ENCODE measurements at regions not wholly inside any gene's neighbourhood (a gene's known extent, or its start where the extent isn't known, plus 50 kb on each side); places are given as distances from the start of the nearest gene placed in this dataset.

DNA sequence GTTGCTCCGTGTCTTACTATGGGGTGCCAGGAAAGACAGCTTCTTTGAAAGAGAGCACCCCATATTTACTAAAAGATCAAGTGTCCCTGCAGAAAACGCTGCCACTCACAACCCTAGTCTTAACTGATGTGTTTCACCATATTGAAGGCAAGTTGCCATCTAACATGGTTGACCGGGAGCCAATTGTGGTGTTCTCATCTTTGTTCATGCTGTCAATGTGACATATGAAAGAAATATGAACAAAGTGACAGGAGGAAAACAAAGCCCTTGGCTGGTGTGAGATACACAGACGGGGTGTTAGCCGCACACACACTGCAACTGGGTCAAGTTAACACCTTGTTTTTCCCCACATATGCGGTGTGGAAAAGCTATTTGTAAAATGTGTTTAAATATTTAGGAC lies 122.3 kb upstream of the NEBL start:
- no peaks in the 10 kb centered on the region for H3K36me3 ChIP-seq (ENCODE audit: low read depth, missing control alignments)
- H3K4me3 ChIP-seq = no peak overlapping the region
- H3K4me1 ChIP-seq = no peaks in the 10 kb centered on the region
- intact Hi-C loops (cut with DNase I; ENCODE audit: low total_unique reads) = no loop called here
- H3K9me3 ChIP-seq = no peaks in the 10 kb centered on the region
- TF ChIP-seq POLR2A (IDR thresholded peaks at IDR 0.05) = no peak
- TF ChIP-seq, protein P1, sequence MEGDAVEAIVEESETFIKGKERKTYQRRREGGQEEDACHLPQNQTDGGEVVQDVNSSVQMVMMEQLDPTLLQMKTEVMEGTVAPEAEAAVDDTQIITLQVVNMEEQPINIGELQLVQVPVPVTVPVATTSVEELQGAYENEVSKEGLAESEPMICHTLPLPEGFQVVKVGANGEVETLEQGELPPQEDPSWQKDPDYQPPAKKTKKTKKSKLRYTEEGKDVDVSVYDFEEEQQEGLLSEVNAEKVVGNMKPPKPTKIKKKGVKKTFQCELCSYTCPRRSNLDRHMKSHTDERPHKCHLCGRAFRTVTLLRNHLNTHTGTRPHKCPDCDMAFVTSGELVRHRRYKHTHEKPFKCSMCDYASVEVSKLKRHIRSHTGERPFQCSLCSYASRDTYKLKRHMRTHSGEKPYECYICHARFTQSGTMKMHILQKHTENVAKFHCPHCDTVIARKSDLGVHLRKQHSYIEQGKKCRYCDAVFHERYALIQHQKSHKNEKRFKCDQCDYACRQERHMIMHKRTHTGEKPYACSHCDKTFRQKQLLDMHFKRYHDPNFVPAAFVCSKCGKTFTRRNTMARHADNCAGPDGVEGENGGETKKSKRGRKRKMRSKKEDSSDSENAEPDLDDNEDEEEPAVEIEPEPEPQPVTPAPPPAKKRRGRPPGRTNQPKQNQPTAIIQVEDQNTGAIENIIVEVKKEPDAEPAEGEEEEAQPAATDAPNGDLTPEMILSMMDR (IDR thresholded peaks at IDR 0.05) = no peak
- no peaks in the 10 kb centered on the region for H3K27me3 ChIP-seq
- 92 to 96% methylated on average over 6 of the region's 6 CpGs for WGBS, 2 donors
- no peak for DNase-seq
- no peak overlapping the region for H3K27ac ChIP-seq

- Histone ChIP-seq H3K27ac (no peak overlapping the region), H3K27me3 (no peaks in the 10 kb centered on the region), H3K36me3 (ENCODE audit: low read depth, missing control alignments) (no peaks in the 10 kb centered on the region), H3K9me3 (no peaks in the 10 kb centered on the region), H3K4me1 (no peaks in the 10 kb centered on the region), H3K4me3 (no peak overlapping the region)
- WGBS, 2 donors = 66 to 74% methylated on average over 4 of the region's 4 CpGs
- TF ChIP-seq, protein P1 (IDR thresholded peaks at IDR 0.05) = no peak
- no peak for TF ChIP-seq POLR2A (IDR thresholded peaks at IDR 0.05)
- DNase-seq = no peak
- intact Hi-C loops (cut with DNase I; ENCODE audit: low total_unique reads) = no loop called here
Measured at GRCh38 chr10:21015851-21016250, 118.7 kb upstream of the NEBL start.

DNA sequence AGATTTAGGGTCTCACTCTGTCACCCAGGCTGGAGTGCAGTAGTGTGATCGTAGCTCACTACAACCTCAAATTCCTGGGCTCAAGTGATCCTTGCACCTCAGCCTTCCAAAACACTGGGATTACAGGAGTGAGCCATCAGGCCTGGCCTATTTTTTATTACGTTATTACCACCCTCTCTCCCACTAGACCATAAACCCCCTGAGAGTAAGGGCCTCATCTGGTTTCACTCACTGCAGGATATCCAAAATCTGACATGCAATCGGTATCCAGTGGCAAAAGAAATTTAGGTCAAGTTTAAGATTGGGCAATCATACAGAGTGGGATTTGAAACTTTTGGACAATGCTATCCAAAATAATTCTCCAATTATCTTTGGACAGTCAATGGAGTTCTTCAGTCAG lies 117.0 kb upstream of the NEBL start:
- H3K4me3 ChIP-seq = no peak overlapping the region
- intact Hi-C loops (cut with DNase I; ENCODE audit: low total_unique reads) = no loop called here
- H3K9me3 ChIP-seq = no peaks in the 10 kb centered on the region
- TF ChIP-seq, protein P1 (IDR thresholded peaks at IDR 0.05) = no peak
- TF ChIP-seq POLR2A (IDR thresholded peaks at IDR 0.05) = no peak
- WGBS, 2 donors = 89 to 98% methylated on average over 3 of the region's 3 CpGs
- DNase-seq = no peak
- H3K36me3 ChIP-seq (ENCODE audit: low read depth, missing control alignments) = no peaks in the 10 kb centered on the region
- no peaks in the 10 kb centered on the region for H3K4me1 ChIP-seq
- H3K27ac ChIP-seq = no peak overlapping the region
- no peaks in the 10 kb centered on the region for H3K27me3 ChIP-seq

GRCh38 chr10:21011433-21012018 lies 114.4 kb upstream of the NEBL start:
- no peak for DNase-seq
- intact Hi-C loops (cut with DNase I; ENCODE audit: low total_unique reads) = no loop called here
- Histone ChIP-seq H3K4me1 (no peaks in the 10 kb centered on the region), H3K36me3 (ENCODE audit: low read depth, missing control alignments) (no peaks in the 10 kb centered on the region), H3K27me3 (no peaks in the 10 kb centered on the region), H3K9me3 (no peaks in the 10 kb centered on the region), H3K27ac (no peak overlapping the region), H3K4me3 (no peak overlapping the region)
- 91 to 92% methylated on average over 4 of the region's 4 CpGs for WGBS, 2 donors
- TF ChIP-seq, protein P1 (IDR thresholded peaks at IDR 0.05) = no peak
- TF ChIP-seq POLR2A (IDR thresholded peaks at IDR 0.05) = no peak

DNA sequence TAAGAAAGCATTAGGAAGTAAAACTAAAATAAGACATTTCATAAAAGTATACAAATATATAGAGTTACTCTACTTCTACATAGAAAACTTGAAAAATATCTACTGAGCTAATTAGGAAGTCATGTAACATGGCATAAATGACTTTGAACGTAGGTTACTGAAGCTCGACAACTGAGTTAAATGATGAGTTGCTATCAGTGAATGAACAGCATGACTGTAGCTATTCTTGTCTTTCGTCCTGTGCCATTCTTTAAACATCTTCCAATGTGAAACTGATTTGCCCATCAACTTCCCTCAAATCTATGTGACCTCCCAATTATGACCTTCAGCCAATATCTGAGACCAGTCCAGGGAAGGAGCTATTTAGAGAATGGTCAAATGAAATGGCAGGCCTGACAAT lies 113.5 kb upstream of the NEBL start:
- WGBS, 2 donors = 89 to 91% methylated on average over 3 of the region's 3 CpGs
- intact Hi-C loops (cut with DNase I; ENCODE audit: low total_unique reads) = no loop called here
- Histone ChIP-seq H3K27ac (no peak overlapping the region), H3K9me3 (no peaks in the 10 kb centered on the region), H3K27me3 (no peaks in the 10 kb centered on the region), H3K4me1 (no peaks in the 10 kb centered on the region), H3K4me3 (no peak overlapping the region), H3K36me3 (ENCODE audit: low read depth, missing control alignments) (no peaks in the 10 kb centered on the region)
- DNase-seq = no peak
- no peak for TF ChIP-seq POLR2A (IDR thresholded peaks at IDR 0.05)
- TF ChIP-seq, protein P1 (IDR thresholded peaks at IDR 0.05) = no peak
